Dendritic cell treated with granulocyte-macrophage colony-stimulating factor and Interleukin-4, amounts not matched to agents 40 ng/mL and 50 ng/mL, for 4 days (primary cell): ENCODE measurements at regions not wholly inside any gene's neighbourhood (a gene's known extent, or its start where the extent isn't known, plus 50 kb on each side); places are given as distances from the start of the nearest gene placed in this dataset.

Source experiments
- H3K27ac Mint-ChIP-seq: one replicate; pipeline ENCODE4 v1.8.0; 2022; ENCODE audit warnings: mild to moderate bottlenecking, mixed read lengths
- H3K27me3 Mint-ChIP-seq: one replicate; pipeline ENCODE4 v1.8.0; 2022; ENCODE audit warnings: mild to moderate bottlenecking, mixed read lengths
- H3K36me3 Mint-ChIP-seq: one replicate; pipeline ENCODE4 v1.8.0; 2022; ENCODE audit warnings: low read depth, mixed read lengths
- H3K4me1 Mint-ChIP-seq: one replicate; pipeline ENCODE4 v1.8.0; 2022; ENCODE audit warnings: low read depth, mixed read lengths
- H3K4me3 Mint-ChIP-seq: one replicate; pipeline ENCODE4 v1.8.0; 2022; ENCODE audit warnings: mild to moderate bottlenecking, moderate library complexity, mixed read lengths
- H3K9me3 Mint-ChIP-seq: one replicate; pipeline ENCODE4 v1.8.0; 2022; ENCODE audit warnings: mixed read lengths
- intact Hi-C: fragments of 100-400 bp; cut with micrococcal nuclease; formaldehyde crosslinking; loops from one replicate; pipeline ENCODE4 v1.15.0; 2022

- Mint-ChIP-seq H3K36me3 (no peaks in the 10 kb centered on the region), H3K27me3 (peaks cover 5% of the 10 kb centered on the region), H3K27ac (no peak overlapping the region), H3K4me1 (peaks cover 8% of the 10 kb centered on the region), H3K4me3 (no peak overlapping the region), H3K9me3 (no peaks in the 10 kb centered on the region)
- intact Hi-C loops, result no loop called here
Observed at GRCh38 chr18:44597797-44598196, 82.9 kb upstream of the SETBP1 start.

GRCh38 chr18:44598514-44598913 is 82.2 kb upstream of the SETBP1 start:
- Mint-ChIP-seq H3K27me3 (peaks cover 5% of the 10 kb centered on the region), H3K9me3 (no peaks in the 10 kb centered on the region), H3K27ac (no peak overlapping the region), H3K4me3 (no peak overlapping the region), H3K36me3 (no peaks in the 10 kb centered on the region), H3K4me1 (peaks cover 8% of the 10 kb centered on the region)
- intact Hi-C loops, result no loop called here

- H3K27ac Mint-ChIP-seq, result no peak overlapping the region
- H3K36me3 Mint-ChIP-seq, result no peaks in the 10 kb centered on the region
- no peaks in the 10 kb centered on the region for H3K9me3 Mint-ChIP-seq
- H3K4me1 Mint-ChIP-seq, result peaks cover 8% of the 10 kb centered on the region
- peaks cover 5% of the 10 kb centered on the region for H3K27me3 Mint-ChIP-seq
- no peak overlapping the region for H3K4me3 Mint-ChIP-seq
- intact Hi-C loops, result no loop called here
Observed at GRCh38 chr18:44599412-44599811, 81.3 kb upstream of the SETBP1 start.

GRCh38 chr18:44601447-44601846 is 79.2 kb upstream of the SETBP1 start:
- Mint-ChIP-seq H3K4me1 (peaks cover 8% of the 10 kb centered on the region), H3K27me3 (peaks cover 5% of the 10 kb centered on the region)
- intact Hi-C loops, result no loop called here

GRCh38 chr18:44602380-44602779 is 78.3 kb upstream of the SETBP1 start:
- Mint-ChIP-seq H3K4me1 (peaks cover 1% of the 10 kb centered on the region), H3K36me3 (no peaks in the 10 kb centered on the region), H3K27ac (no peak overlapping the region), H3K9me3 (no peaks in the 10 kb centered on the region), H3K4me3 (no peak overlapping the region), H3K27me3 (peaks cover 3% of the 10 kb centered on the region)
- intact Hi-C loops, result no loop called here

More at GRCh38 chr18:44601447-44601846, 79.2 kb upstream of the SETBP1 start:
- Mint-ChIP-seq H3K4me3 (no peak overlapping the region), H3K27ac (no peak overlapping the region), H3K36me3 (no peaks in the 10 kb centered on the region), H3K9me3 (no peaks in the 10 kb centered on the region)

GRCh38 chr18:44602845-44603244 is 77.8 kb upstream of the SETBP1 start:
- H3K27ac Mint-ChIP-seq, result no peak overlapping the region
- H3K36me3 Mint-ChIP-seq, result no peaks in the 10 kb centered on the region
- H3K9me3 Mint-ChIP-seq, result no peaks in the 10 kb centered on the region
- H3K4me3 Mint-ChIP-seq, result no peak overlapping the region
- H3K27me3 Mint-ChIP-seq, result peaks cover 3% of the 10 kb centered on the region
- intact Hi-C loops, result no loop called here
- H3K4me1 Mint-ChIP-seq, result no peaks in the 10 kb centered on the region

- Mint-ChIP-seq H3K27ac (no peak overlapping the region), H3K9me3 (no peaks in the 10 kb centered on the region), H3K4me1 (no peaks in the 10 kb centered on the region), H3K36me3 (no peaks in the 10 kb centered on the region), H3K27me3 (no peaks in the 10 kb centered on the region), H3K4me3 (no peak overlapping the region)
- intact Hi-C loops, result no loop called here
Observed at GRCh38 chr18:44609181-44609941, 71.3 kb upstream of the SETBP1 start.

- no peak overlapping the region for H3K4me3 Mint-ChIP-seq
- peaks cover 5% of the 10 kb centered on the region for H3K27me3 Mint-ChIP-seq
- H3K4me1 Mint-ChIP-seq, result peaks cover 14% of the 10 kb centered on the region
- H3K27ac Mint-ChIP-seq, result no peak overlapping the region
- peaks cover 13% of the 10 kb centered on the region for H3K9me3 Mint-ChIP-seq
- H3K36me3 Mint-ChIP-seq, result no peaks in the 10 kb centered on the region
- intact Hi-C loops, result no loop called here
Observed at GRCh38 chr18:44620812-44621211, 59.9 kb upstream of the SETBP1 start.

GRCh38 chr18:44624052-44624451 is 56.6 kb upstream of the SETBP1 start:
- Mint-ChIP-seq H3K27ac (no peak overlapping the region), H3K4me3 (no peak overlapping the region), H3K9me3 (no peaks in the 10 kb centered on the region), H3K4me1 (peaks cover 22% of the 10 kb centered on the region), H3K27me3 (peaks cover 5% of the 10 kb centered on the region), H3K36me3 (no peaks in the 10 kb centered on the region)
- intact Hi-C loops, result no loop called here

GRCh38 chr18:44625386-44625785 is 55.3 kb upstream of the SETBP1 start:
- Mint-ChIP-seq H3K27ac (no peak overlapping the region), H3K36me3 (no peaks in the 10 kb centered on the region), H3K27me3 (peaks cover 5% of the 10 kb centered on the region), H3K4me3 (no peak overlapping the region), H3K4me1 (peaks cover 29% of the 10 kb centered on the region), H3K9me3 (no peaks in the 10 kb centered on the region)
- intact Hi-C loops, result no loop called here

GRCh38 chr18:44626236-44626635 is 54.5 kb upstream of the SETBP1 start:
- intact Hi-C loops, result no loop called here
- peaks cover 2% of the 10 kb centered on the region for H3K27me3 Mint-ChIP-seq
- H3K4me1 Mint-ChIP-seq, result peaks cover 30% of the 10 kb centered on the region
- H3K36me3 Mint-ChIP-seq, result no peaks in the 10 kb centered on the region
- H3K27ac Mint-ChIP-seq, result no peak overlapping the region
- no peaks in the 10 kb centered on the region for H3K9me3 Mint-ChIP-seq
- no peak overlapping the region for H3K4me3 Mint-ChIP-seq

GRCh38 chr18:44626807-44627206 is 53.9 kb upstream of the SETBP1 start:
- peaks cover 30% of the 10 kb centered on the region for H3K4me1 Mint-ChIP-seq

GRCh38 chr18:44627280-44627679 is 53.4 kb upstream of the SETBP1 start:
- Mint-ChIP-seq H3K27ac (no peak overlapping the region), H3K36me3 (no peaks in the 10 kb centered on the region), H3K27me3 (peaks cover 2% of the 10 kb centered on the region), H3K4me3 (no peak overlapping the region), H3K4me1 (peaks cover 30% of the 10 kb centered on the region), H3K9me3 (no peaks in the 10 kb centered on the region)
- intact Hi-C loops, result no loop called here

More at GRCh38 chr18:44626807-44627206, 53.9 kb upstream of the SETBP1 start:
- Mint-ChIP-seq H3K4me3 (no peak overlapping the region), H3K27me3 (peaks cover 2% of the 10 kb centered on the region), H3K9me3 (no peaks in the 10 kb centered on the region), H3K36me3 (no peaks in the 10 kb centered on the region), H3K27ac (no peak overlapping the region)
- intact Hi-C loops, result no loop called here

GRCh38 chr18:44629406-44629805 is 51.3 kb upstream of the SETBP1 start:
- Mint-ChIP-seq H3K4me1 (peaks cover 28% of the 10 kb centered on the region), H3K27me3 (peaks cover 4% of the 10 kb centered on the region), H3K27ac (no peak overlapping the region), H3K36me3 (no peaks in the 10 kb centered on the region), H3K9me3 (no peaks in the 10 kb centered on the region), H3K4me3 (no peak overlapping the region)
- intact Hi-C loops, result no loop called here

- no peak overlapping the region for H3K27ac Mint-ChIP-seq
- H3K36me3 Mint-ChIP-seq, result no peaks in the 10 kb centered on the region
- intact Hi-C loops, result no loop called here
- H3K27me3 Mint-ChIP-seq, result peaks cover 3% of the 10 kb centered on the region
- H3K4me3 Mint-ChIP-seq, result no peak overlapping the region
- H3K9me3 Mint-ChIP-seq, result no peaks in the 10 kb centered on the region
- peaks cover 21% of the 10 kb centered on the region for H3K4me1 Mint-ChIP-seq
Observed at GRCh38 chr18:44630118-44630517, 50.6 kb upstream of the SETBP1 start.
